ENCODE measurements at regions not wholly inside any gene's neighbourhood (a gene's known extent, or its start where the extent isn't known, plus 50 kb on each side); places are given as distances from the start of the nearest gene placed in this dataset.
"Not testable (repeated sequence)": the region's sequence is repeated elsewhere in the genome, so short reads cannot be mapped to it uniquely, and the experiment has no call there.

GRCh38 chrX:150232222-150232621, 130.9 kb upstream of the MAMLD1 start:
- TF ChIP-seq CTCF (conservative IDR thresholded peaks at IDR 0.05 in 1 of 2, IDR thresholded peaks at IDR 0.05 in 1 of 2; ENCODE audit: extremely low read depth in 1 of 2, insufficient read depth in 1 of 2, low read depth in 1 of 2, low read length in 2 of 2); EZH2 (IDR thresholded peaks at IDR 0.05; ENCODE audit: borderline replicate concordance, low read length): not testable (repeated sequence)
